CD4-positive, alpha-beta T cell treated with Interleukin-21 for 1 hour (primary cell): ENCODE measurements at regions not wholly inside any gene's neighbourhood (a gene's known extent, or its start where the extent isn't known, plus 50 kb on each side); places are given as distances from the start of the nearest gene placed in this dataset.
"Not testable (repeated sequence)": the region's sequence is repeated elsewhere in the genome, so short reads cannot be mapped to it uniquely, and the experiment has no call there.

ENCODE experiments used
- DNase-seq: peaks from one replicate; pipeline ENCODE4 v3.0.0-alpha.2; 2020

- no peak for DNase-seq
Measured at GRCh38 chr5:104494083-104494482, 931.5 kb upstream of the NUDT12 start.

DNA sequence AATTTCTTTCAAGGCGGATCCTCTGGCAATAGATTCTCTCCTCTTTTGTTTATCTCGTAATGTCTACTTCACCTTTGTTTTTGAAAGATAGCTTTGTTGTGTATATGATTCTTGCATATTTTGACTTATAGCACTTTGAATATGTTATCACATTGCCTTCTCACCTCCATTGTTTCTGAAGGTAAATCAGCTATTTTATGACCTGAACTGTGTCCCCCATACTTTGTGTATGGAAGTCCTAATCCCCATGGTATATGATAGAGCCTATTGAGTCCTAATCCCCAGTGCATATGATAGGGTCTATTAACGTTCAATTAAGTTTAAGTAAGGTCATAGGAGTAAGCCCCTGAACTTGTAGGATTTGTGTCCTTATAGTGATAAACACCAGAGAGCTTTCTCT lies 910.2 kb upstream of the NUDT12 start:
- DNase-seq: no peak

DNA sequence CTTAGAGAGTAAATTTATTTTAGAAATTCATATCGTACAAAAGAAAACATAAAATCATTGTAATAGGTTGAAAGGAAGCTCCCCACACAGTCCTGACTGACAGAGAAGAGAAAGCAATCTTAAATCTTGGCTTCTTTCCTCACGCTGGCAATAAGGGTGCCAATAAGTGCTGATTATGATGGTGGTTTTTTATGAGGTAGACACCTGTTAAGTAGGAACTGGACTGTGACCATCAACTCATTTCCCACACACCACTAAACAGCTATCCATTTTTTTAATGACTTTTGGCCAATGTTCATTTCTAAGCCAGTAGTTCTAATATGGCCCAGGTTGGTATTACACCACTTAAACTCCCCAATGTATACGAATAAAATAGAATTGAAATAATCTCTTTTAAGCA lies 893.5 kb upstream of the NUDT12 start:
- DNase-seq: no peak

DNA sequence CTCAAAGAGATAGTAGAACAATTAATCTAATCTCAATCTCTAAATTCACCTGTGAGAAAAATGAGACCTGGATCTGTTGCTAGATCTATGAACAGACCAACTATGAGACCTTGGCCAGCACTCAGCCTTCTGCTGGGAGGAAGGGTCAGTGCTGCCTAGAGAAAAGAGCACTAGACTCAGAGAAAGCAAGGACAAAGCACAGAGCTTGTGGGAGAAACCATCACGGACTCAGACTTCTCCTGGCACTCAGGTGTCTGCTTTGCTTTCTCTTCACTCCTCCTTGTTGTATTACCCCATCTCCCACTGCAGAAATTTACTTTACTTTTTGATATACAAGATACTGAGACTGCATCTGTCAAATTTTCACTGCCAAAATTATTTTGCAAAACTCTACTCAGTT lies 890.0 kb upstream of the NUDT12 start:
- no peak for DNase-seq

DNA sequence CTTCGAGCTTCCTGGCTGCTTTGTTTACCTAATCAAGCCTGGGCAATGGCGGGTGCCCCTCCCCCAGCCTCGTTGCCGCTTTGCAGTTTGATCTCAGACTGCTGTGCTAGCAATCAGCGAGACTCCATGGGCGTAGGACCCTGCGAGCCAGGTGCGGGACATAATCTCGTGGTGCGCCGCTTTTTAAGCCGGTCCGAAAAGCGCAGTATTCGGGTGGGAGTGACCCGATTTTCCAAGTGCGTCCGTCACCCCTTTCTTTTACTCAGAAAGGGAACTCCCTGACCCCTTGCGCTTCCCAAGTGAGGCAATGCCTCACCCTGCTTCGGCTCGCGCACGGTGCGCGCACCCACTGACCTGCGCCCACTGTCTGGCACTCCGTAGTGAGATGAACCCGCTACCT lies 889.3 kb upstream of the NUDT12 start:
- not testable (repeated sequence) for DNase-seq

GRCh38 chr5:104444656-104445055 lies 882.1 kb upstream of the NUDT12 start:
- DNase-seq: no peak

DNA sequence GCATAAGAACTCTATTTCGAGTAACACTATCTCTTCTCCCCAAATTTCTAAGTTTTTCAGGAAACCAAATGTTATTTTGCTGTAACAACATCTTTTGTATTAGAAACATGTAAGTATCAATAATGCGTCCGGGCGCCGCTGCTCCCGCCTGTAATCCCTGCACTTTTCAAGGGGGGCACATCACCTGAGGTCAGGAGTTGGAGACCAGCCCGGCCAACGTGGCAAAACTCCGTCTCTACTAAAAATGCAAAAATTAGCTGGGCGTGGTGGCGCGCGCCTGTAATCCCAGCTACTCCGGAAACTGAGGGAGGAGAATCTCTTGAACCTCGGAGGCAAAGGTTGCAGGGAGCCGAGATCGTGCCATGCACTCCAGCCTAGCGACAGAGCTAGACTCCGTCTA lies 881.1 kb upstream of the NUDT12 start:
- no peak for DNase-seq

GRCh38 chr5:104431981-104432380 lies 869.4 kb upstream of the NUDT12 start:
- no peak for DNase-seq

DNA sequence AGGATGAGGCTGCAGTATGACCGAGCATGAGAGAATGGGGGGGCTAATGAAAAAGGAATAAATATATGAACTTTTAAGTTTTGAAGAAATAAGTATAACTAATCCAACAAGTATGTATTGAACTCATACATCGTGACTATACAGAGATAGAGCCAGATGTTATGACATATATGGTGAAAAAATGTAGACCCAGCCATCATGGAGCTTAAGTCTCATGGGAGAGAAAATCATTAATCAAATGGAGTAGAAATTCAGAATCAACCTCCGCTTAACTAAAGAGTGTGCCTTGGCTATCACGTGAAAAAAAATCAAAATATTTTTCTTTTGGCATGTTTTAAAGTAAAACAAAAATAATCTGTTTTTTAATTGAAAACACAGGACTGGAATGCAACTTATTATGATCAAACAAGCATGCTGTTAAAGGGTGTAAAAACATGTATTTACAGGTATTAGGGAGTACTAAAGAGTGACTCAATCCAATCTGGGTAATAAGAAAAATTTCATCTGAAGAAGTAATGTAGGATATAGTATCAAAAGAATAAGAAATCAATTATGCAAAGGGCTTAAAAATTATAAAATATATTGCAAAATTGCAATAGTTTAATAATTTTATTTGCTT lies 868.5 kb upstream of the NUDT12 start:
- no peak for DNase-seq

DNA sequence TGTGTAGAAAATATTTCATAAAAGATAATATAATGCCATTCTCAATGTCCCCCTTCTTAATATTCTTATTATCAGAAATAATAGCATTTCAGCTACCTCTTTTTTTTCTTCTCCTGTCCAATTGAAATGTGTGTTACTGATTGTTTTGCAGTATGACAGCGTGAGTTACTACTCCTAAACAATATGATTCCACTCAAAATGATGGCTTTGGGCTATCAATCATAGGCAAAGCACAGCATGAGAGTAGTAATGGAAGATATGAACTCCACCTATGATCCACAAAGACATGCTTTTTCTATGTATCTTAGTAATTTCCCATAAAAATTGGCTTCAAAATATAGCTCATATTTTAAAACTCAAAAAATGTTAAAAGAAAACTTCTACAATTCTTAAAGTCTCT lies 867.3 kb upstream of the NUDT12 start:
- DNase-seq: no peak

DNA sequence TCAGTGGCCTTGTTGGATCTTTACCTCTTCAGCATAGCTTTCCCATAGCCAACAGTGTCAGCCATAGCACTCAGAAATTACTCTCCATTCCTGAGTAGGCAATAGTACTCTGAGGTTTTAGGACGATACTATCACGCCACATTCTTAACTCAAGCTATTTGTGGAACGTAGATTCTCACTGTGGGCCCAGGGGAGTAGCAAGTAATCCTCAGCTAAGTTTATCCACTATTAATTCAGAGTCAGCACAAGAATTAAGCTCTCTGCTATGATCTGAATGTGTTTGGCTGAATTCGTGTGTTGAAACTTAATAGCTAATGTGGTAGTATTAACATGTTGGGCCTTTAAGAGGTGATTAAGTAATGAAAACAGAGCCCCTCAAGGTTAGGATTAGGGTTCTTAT lies 858.8 kb upstream of the NUDT12 start:
- DNase-seq: no peak

- DNase-seq: no peak
Measured at GRCh38 chr5:104418056-104418455, 855.5 kb upstream of the NUDT12 start.

DNA sequence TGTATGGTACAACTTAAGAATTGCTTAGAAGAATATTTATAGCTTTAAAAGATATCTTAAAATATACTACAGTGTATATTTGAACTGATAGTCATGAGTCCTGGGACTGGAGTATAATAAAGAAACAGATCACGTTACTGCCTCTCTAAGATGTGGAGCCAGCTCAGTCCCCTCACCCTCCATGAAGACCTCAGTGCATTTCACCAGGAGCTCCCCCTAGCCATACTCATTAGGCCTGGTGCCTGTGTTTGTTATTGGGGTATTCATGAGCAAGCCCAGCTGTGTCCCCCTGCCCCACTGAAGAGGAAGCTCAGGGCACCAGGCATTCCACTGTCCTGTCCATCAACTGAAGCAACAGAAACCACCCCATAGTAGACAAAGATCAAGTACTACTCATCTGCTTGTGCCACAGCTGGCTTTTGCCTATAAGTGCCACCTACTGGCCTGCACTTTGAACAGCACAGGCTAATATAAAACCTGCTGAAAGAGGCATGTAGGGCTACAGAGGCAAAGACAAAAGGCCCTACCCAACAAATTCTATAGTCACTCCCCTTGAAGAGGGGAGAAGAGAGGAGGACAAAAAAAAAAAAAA lies 850.2 kb upstream of the NUDT12 start:
- no peak for DNase-seq

- no peak for DNase-seq
Measured at GRCh38 chr5:104400941-104401340, 838.4 kb upstream of the NUDT12 start.

DNA sequence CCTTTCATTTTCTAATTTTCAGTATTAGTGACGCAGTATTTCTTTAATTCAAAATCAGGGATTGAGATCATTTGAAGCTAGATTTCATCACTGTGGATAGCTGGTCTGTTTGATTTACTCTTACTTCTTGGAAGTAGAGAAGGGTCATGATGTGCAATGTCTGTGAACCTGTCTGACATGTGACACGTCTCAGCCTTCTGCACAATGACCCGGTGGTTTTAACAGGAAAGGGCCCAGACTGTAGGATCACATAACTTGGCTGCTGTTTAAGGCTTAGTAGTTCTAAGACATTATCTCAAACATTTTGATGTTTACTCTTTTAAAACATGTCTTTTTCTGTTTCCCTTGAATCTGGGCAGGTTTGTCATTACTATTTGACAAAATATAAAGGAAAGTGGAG lies 823.3 kb upstream of the NUDT12 start:
- DNase-seq: no peak

DNA sequence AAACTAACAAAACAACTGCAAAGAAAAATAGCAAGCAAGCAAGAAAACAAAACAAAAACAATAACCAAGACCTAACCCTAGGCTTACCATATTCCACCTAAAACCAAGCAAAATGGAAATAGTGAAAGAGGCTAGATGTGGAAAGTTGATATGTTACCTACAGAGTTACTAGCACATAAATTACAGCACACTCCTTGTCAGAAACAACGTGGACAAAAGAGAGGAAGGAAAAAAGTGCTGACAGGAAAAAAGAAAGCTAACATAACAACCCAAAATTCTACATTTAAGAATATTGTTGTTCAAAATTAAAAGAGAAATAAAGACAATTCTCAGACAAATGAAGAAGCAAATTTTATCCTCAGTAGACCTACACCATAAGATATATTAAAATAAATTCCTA lies 812.8 kb upstream of the NUDT12 start:
- DNase-seq: no peak

GRCh38 chr5:104372796-104373195 lies 810.2 kb upstream of the NUDT12 start:
- DNase-seq: no peak

DNA sequence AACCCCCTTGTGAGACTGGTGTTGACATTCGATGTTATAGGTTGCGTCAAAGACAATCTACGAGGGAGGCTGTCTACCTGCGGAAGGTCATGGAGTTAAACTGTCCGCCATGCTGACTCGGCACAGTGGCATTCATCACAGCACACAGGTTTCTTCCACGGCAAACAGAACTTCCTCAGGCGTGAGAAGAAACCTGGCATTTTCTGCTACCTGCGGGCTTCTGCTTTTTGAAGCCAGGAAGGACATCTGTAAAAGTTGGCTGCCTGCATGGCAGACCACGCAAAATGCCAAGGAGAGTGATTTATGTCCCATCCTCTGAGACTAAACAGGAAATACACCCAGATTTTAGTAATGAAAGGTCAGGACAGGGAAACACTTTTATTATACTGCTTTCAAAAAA lies 809.8 kb upstream of the NUDT12 start:
- DNase-seq: no peak

- DNase-seq: no peak
Measured at GRCh38 chr5:104370523-104370922, 807.9 kb upstream of the NUDT12 start.

GRCh38 chr5:104367978-104368377 lies 805.4 kb upstream of the NUDT12 start:
- DNase-seq: no peak

DNA sequence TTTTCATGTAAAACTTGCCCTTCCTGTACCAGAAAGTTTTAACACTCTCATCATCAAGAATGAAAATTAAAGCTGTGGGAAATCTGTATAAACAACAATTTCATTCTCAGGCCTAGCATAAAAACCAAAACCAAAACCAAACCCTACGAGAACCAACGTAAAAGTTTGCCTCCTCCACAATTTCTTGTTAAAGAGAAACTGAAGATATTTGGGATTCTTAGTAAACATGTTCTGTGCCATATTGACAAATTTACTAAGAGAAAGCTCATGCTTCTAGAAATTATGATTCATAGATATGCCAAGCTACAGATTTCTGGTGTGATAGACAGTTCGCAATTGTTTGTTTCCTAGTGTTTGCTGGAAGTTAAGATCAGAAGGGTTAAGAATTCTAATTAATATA lies 801.0 kb upstream of the NUDT12 start:
- no peak for DNase-seq

- DNase-seq: no peak
Measured at GRCh38 chr5:104361932-104362331, 799.3 kb upstream of the NUDT12 start.

GRCh38 chr5:104355350-104355749 lies 792.8 kb upstream of the NUDT12 start:
- DNase-seq: no peak

DNA sequence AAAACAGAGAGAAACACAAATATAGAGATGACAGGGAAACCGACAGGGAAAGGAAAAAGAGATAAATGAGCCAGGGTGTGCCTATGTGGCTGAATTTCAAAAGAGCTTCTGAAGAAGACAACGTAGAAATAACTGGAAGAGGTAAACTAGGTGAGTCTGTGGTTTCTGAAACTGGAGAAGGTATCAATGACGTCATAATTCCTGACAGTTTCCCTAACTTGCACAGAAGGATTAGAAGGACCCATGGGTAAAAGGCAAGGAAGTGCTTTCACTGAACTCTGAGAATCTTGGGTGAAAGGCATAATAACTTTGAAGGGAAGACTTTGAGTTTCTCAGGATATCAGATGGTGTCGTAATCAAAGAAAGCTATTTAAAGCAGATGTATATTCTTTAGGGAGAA lies 790.8 kb upstream of the NUDT12 start:
- no peak for DNase-seq

GRCh38 chr5:104352954-104353353 lies 790.4 kb upstream of the NUDT12 start:
- DNase-seq: no peak
